ENCODE measurements at regions not wholly inside any gene's neighbourhood (a gene's known extent, or its start where the extent isn't known, plus 50 kb on each side); places are given as distances from the start of the nearest gene placed in this dataset.

DNA sequence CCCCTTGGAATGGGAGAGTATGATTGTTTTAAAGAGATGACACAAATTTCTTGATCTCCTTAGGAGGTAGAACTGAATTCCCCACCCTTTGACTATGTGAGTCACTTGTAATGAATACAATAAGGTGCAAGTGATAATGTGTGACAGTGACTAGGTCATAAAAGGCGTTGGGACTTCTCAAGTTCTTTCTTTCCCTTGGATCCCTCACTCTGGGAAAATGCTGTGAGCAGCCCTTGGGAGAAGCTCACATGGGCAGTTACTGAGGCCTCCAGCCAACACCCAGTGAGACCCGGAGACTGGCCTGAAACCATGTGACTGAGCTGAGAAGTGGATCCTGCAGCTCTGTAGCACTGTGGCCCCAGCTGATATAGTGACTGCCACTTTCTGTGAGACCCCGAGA lies 66.4 kb upstream of the FAM180A start:
- Histone ChIP-seq H3K4me1 (ENCODE audit: low read length) (no peaks in the 10 kb centered on the region), H4K20me1 (ENCODE audit: insufficient read depth, low read length) (no peaks in the 10 kb centered on the region), H3F3A (ENCODE audit: insufficient read depth, low read length) (no peaks in the 10 kb centered on the region), H3K4me3 (ENCODE audit: low read length) (no peak overlapping the region), H3K79me2 (ENCODE audit: low read length) (no peaks in the 10 kb centered on the region), H3K9me2 (replicated peaks; ENCODE audit: insufficient read depth, low read length) (no peaks in the 10 kb centered on the region), H3K36me3 (replicated peaks; ENCODE audit: insufficient read depth, low read length) (no peaks in the 10 kb centered on the region), H3K9ac (ENCODE audit: low read length) (no peak overlapping the region), H3K4me2 (ENCODE audit: low read depth, low read length) (no peak overlapping the region), H3K9me3 (replicated peaks; ENCODE audit: insufficient read depth, low read length) (no peaks in the 10 kb centered on the region), H3K27me3 (replicated peaks; ENCODE audit: insufficient read depth, low read length) (no peaks in the 10 kb centered on the region), H2AFZ (ENCODE audit: low read length) (no peak overlapping the region), H3K27ac (ENCODE audit: low read length) (no peak overlapping the region)
- no peak for DNase-seq
- TF ChIP-seq EZH2phosphoT487 (IDR thresholded peaks at IDR 0.05; ENCODE audit: low read length) (no peak), EZH2 (optimal IDR thresholded peaks at IDR 0.05; ENCODE audit: low read depth, low read length) (no peak)
- TF ChIP-seq, protein P1, sequence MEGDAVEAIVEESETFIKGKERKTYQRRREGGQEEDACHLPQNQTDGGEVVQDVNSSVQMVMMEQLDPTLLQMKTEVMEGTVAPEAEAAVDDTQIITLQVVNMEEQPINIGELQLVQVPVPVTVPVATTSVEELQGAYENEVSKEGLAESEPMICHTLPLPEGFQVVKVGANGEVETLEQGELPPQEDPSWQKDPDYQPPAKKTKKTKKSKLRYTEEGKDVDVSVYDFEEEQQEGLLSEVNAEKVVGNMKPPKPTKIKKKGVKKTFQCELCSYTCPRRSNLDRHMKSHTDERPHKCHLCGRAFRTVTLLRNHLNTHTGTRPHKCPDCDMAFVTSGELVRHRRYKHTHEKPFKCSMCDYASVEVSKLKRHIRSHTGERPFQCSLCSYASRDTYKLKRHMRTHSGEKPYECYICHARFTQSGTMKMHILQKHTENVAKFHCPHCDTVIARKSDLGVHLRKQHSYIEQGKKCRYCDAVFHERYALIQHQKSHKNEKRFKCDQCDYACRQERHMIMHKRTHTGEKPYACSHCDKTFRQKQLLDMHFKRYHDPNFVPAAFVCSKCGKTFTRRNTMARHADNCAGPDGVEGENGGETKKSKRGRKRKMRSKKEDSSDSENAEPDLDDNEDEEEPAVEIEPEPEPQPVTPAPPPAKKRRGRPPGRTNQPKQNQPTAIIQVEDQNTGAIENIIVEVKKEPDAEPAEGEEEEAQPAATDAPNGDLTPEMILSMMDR (IDR thresholded peaks at IDR 0.05; ENCODE audit: low read length), result no peak

DNA sequence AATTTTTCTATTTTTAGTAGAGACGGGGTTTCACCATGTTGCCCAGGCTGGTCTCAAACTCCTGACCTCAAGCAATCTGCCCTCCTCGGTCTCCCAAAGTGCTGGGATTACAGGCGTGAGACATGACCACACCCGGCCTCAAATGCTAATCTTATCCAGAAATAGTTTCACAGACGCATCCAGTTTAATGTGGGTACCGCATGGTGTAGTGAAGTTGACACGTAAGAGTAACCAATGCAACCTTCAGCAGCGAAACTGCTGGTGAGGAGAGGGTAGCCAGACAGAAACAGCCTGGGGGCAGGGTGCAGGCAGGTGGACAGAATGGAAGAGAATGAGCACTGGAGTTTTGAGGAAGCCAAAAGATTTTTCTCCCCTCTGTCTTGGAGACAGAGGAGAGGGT lies 63.5 kb upstream of the FAM180A start:
- Histone ChIP-seq H3K27me3 (replicated peaks; ENCODE audit: insufficient read depth, low read length) (no peaks in the 10 kb centered on the region), H3F3A (ENCODE audit: insufficient read depth, low read length) (no peaks in the 10 kb centered on the region), H3K79me2 (ENCODE audit: low read length) (no peaks in the 10 kb centered on the region), H4K20me1 (ENCODE audit: insufficient read depth, low read length) (no peaks in the 10 kb centered on the region), H3K9ac (ENCODE audit: low read length) (no peak overlapping the region), H2AFZ (ENCODE audit: low read length) (no peak overlapping the region), H3K9me2 (replicated peaks; ENCODE audit: insufficient read depth, low read length) (no peaks in the 10 kb centered on the region), H3K9me3 (replicated peaks; ENCODE audit: insufficient read depth, low read length) (no peaks in the 10 kb centered on the region), H3K4me3 (ENCODE audit: low read length) (no peak overlapping the region), H3K4me1 (ENCODE audit: low read length) (no peaks in the 10 kb centered on the region), H3K27ac (ENCODE audit: low read length) (no peak overlapping the region), H3K4me2 (ENCODE audit: low read depth, low read length) (no peak overlapping the region), H3K36me3 (replicated peaks; ENCODE audit: insufficient read depth, low read length) (no peaks in the 10 kb centered on the region)
- TF ChIP-seq, protein P1 (IDR thresholded peaks at IDR 0.05; ENCODE audit: low read length), result no peak
- TF ChIP-seq EZH2phosphoT487 (IDR thresholded peaks at IDR 0.05; ENCODE audit: low read length) (no peak), EZH2 (optimal IDR thresholded peaks at IDR 0.05; ENCODE audit: low read depth, low read length) (no peak)
- DNase-seq, result no peak

DNA sequence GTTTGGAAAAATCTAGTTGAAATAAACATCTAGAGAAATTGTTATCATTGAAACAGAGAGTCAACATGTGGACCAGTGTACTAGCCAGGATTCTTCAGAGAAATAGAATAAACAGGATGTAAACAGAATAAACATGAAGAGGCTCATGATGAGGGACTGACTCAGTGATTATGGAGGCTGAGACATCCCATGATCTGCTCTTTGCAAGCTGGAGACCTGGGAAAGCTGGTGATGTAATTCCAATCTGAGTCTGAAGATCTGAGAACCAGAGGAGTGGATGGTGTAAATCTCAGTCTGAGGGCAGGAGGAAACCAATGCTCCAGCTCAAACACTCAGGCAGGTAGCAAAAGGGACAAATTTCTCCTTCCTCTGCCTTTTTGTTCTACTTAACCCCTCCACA lies 62.9 kb upstream of the FAM180A start:
- H3K27me3 ChIP-seq (replicated peaks; ENCODE audit: insufficient read depth, low read length), result no peaks in the 10 kb centered on the region
- H3K9ac ChIP-seq (ENCODE audit: low read length), result no peak overlapping the region
- no peak overlapping the region for H3K27ac ChIP-seq (ENCODE audit: low read length)
- TF ChIP-seq EZH2 (optimal IDR thresholded peaks at IDR 0.05; ENCODE audit: low read depth, low read length) (no peak), EZH2phosphoT487 (IDR thresholded peaks at IDR 0.05; ENCODE audit: low read length) (no peak)
- TF ChIP-seq, protein P1 (IDR thresholded peaks at IDR 0.05; ENCODE audit: low read length), result no peak
- no peak overlapping the region for H3K4me3 ChIP-seq (ENCODE audit: low read length)
- H3K79me2 ChIP-seq (ENCODE audit: low read length), result no peaks in the 10 kb centered on the region
- H4K20me1 ChIP-seq (ENCODE audit: insufficient read depth, low read length), result no peaks in the 10 kb centered on the region
- no peaks in the 10 kb centered on the region for H3K4me1 ChIP-seq (ENCODE audit: low read length)
- H3K36me3 ChIP-seq (replicated peaks; ENCODE audit: insufficient read depth, low read length), result no peaks in the 10 kb centered on the region
- H2AFZ ChIP-seq (ENCODE audit: low read length), result no peak overlapping the region
- H3K4me2 ChIP-seq (ENCODE audit: low read depth, low read length), result no peak overlapping the region
- no peaks in the 10 kb centered on the region for H3K9me2 ChIP-seq (replicated peaks; ENCODE audit: insufficient read depth, low read length)
- no peaks in the 10 kb centered on the region for H3F3A ChIP-seq (ENCODE audit: insufficient read depth, low read length)
- no peaks in the 10 kb centered on the region for H3K9me3 ChIP-seq (replicated peaks; ENCODE audit: insufficient read depth, low read length)
- no peak for DNase-seq

All from MM.1S (cell line).